BLaER1 treated with 17β-estradiol and CSF1 and Interleukin-3, amounts not matched to agents 10 nM and 100 nM (cell line): ENCODE measurements at regions not wholly inside any gene's neighbourhood (a gene's known extent, or its start where the extent isn't known, plus 50 kb on each side); places are given as distances from the start of the nearest gene placed in this dataset.

Source experiments
- H3K27ac ChIP-seq, 11 experiments: shearing (Covaris generic); formaldehyde crosslinking; 2 replicates each; pipeline ENCODE4 v1.8.1; 2022
- H3K27me3 ChIP-seq, 11 experiments: shearing (Covaris generic); formaldehyde crosslinking; 2 replicates each; pipeline ENCODE4 v1.8.1; 2022
- H3K36me3 ChIP-seq, 11 experiments: shearing (Covaris generic); formaldehyde crosslinking; 2 replicates each; pipeline ENCODE4 v1.8.1; 2022
- H3K4me1 ChIP-seq, 10 experiments: shearing (Covaris generic); formaldehyde crosslinking; 2 replicates each; pipeline ENCODE4 v1.8.1; 2022
- H3K4me2 ChIP-seq, 11 experiments: shearing (Covaris generic); formaldehyde crosslinking; 2 replicates each; pipeline ENCODE4 v1.8.1; 2022
- H3K4me3 ChIP-seq, 10 experiments: shearing (Covaris generic); formaldehyde crosslinking; 2 replicates each; pipeline ENCODE4 v1.8.1; 2022
- H3K9ac ChIP-seq, 11 experiments: shearing (Covaris generic); formaldehyde crosslinking; 2 replicates each; pipeline ENCODE4 v1.8.1; 2022
- H3K9me3 ChIP-seq, 11 experiments: shearing (Covaris generic); formaldehyde crosslinking; replicated peaks in 1 of 11; 2 replicates each; pipeline ENCODE4 v1.8.1; 2022
- H4K20me1 ChIP-seq, 11 experiments: shearing (Covaris generic); formaldehyde crosslinking; 2 replicates each; pipeline ENCODE4 v1.8.1; 2022
- Cebpa-rat ChIP-seq, 11 experiments: shearing (Covaris generic); IDR thresholded peaks; 2 replicates each; pipeline ENCODE4 v1.8.1; 2022

GRCh38 chr9:24616863-24617262 lies 71.2 kb upstream of the IZUMO3 start:
- Histone ChIP-seq H3K9ac (no peak overlapping the region), H3K27me3 (no peaks in the 10 kb centered on the region), H3K9me3 (no peaks in the 10 kb centered on the region), H3K27ac (no peak overlapping the region), H3K4me1 (peaks cover 14 to 20% (median 18%) of the 10 kb centered on the region in 10 experiments), H3K36me3 (no peaks in the 10 kb centered on the region), H4K20me1 (no peaks in the 10 kb centered on the region), H3K4me3 (no peak overlapping the region), H3K4me2 (no peak overlapping the region)
- no peak for TF ChIP-seq Cebpa-rat (IDR thresholded peaks at IDR 0.05)

- Histone ChIP-seq H3K4me3 (no peak overlapping the region), H3K27me3 (no peaks in the 10 kb centered on the region), H3K4me1 (no peaks in the 10 kb centered on the region), H3K4me2 (no peak overlapping the region), H3K27ac (no peak overlapping the region), H3K36me3 (no peaks in the 10 kb centered on the region), H3K9me3 (no peaks in the 10 kb centered on the region), H4K20me1 (no peaks in the 10 kb centered on the region), H3K9ac (no peak overlapping the region)
- no peak for TF ChIP-seq Cebpa-rat (IDR thresholded peaks at IDR 0.05)
These were observed 68.4 kb upstream of the IZUMO3 start for GRCh38 chr9:24614070-24614469.

- H3K4me1 ChIP-seq = no peaks in the 10 kb centered on the region
- no peak overlapping the region for H3K9ac ChIP-seq
These were observed 62.9 kb upstream of the IZUMO3 start for GRCh38 chr9:24608599-24608998.

GRCh38 chr9:24602693-24603352 lies 57.1 kb upstream of the IZUMO3 start:
- Histone ChIP-seq H4K20me1 (no peaks in the 10 kb centered on the region), H3K4me3 (no peak overlapping the region), H3K27me3 (no peaks in the 10 kb centered on the region), H3K27ac (no peak overlapping the region), H3K4me2 (no peak overlapping the region), H3K9ac (no peak overlapping the region), H3K4me1 (no peaks in the 10 kb centered on the region), H3K9me3 (no peaks in the 10 kb centered on the region), H3K36me3 (no peaks in the 10 kb centered on the region)
- no peak for TF ChIP-seq Cebpa-rat (IDR thresholded peaks at IDR 0.05)

More at GRCh38 chr9:24608599-24608998, 62.9 kb upstream of the IZUMO3 start:
- no peak for TF ChIP-seq Cebpa-rat (IDR thresholded peaks at IDR 0.05)
- Histone ChIP-seq H3K27ac (no peak overlapping the region), H3K4me3 (no peak overlapping the region), H3K36me3 (no peaks in the 10 kb centered on the region), H3K9me3 (no peaks in the 10 kb centered on the region), H4K20me1 (no peaks in the 10 kb centered on the region), H3K27me3 (no peaks in the 10 kb centered on the region), H3K4me2 (no peak overlapping the region)
